ENCODE measurements at regions not wholly inside any gene's neighbourhood (a gene's known extent, or its start where the extent isn't known, plus 50 kb on each side); places are given as distances from the start of the nearest gene placed in this dataset.

- H4K20me1 ChIP-seq (ENCODE audit: insufficient read depth, low read length): no peaks in the 10 kb centered on the region
- ChIA-PET POLR2A (no interaction called here), CTCF (ENCODE audit: unreplicated experiment) (no interaction called here)
- no peaks in the 10 kb centered on the region for H3K9me3 ChIP-seq (ENCODE audit: low read length)
- no peak overlapping the region for H2AFZ ChIP-seq (ENCODE audit: low read length)
- no peaks in the 10 kb centered on the region for H3K4me1 ChIP-seq (ENCODE audit: insufficient read depth, low read length, poor library complexity, severe bottlenecking)
- no peaks in the 10 kb centered on the region for H3K36me3 ChIP-seq (ENCODE audit: insufficient read depth, low read length)
- TF ChIP-seq CTCF (conservative IDR thresholded peaks at IDR 0.05; ENCODE audit: low read length): no peak
- TF ChIP-seq EZH2phosphoT487 (IDR thresholded peaks at IDR 0.05; ENCODE audit: borderline replicate concordance, low read depth, low read length): no peak
- no peak for DNase-seq (ENCODE audit: low spot score)
- no TSS peak for BruUV-seq (replicated peaks)
- no peaks in the 10 kb centered on the region for H3K79me2 ChIP-seq (ENCODE audit: insufficient read depth, low read depth, low read length)
- no peak overlapping the region for H3K4me3 ChIP-seq (ENCODE audit: low read depth, low read length, poor library complexity, severe bottlenecking)
- no peak overlapping the region for H3K4me2 ChIP-seq (ENCODE audit: low read length)
- intact Hi-C loops (cut with micrococcal nuclease; ENCODE audit: unreplicated experiment): no loop called here
- no peaks in the 10 kb centered on the region for H3K9me2 ChIP-seq (ENCODE audit: insufficient read depth, low read length)
- no peak overlapping the region for H3K27ac ChIP-seq (ENCODE audit: low read depth, low read length, poor library complexity, severe bottlenecking)
These were observed 108.1 kb downstream of the GLRX3 start for GRCh38 chr10:130244031-130244927.

GRCh38 chr10:130244928-130245495 is 108.8 kb downstream of the GLRX3 start:
- TF ChIP-seq CTCF (conservative IDR thresholded peaks at IDR 0.05; ENCODE audit: low read length): no peak
- no peak for TF ChIP-seq EZH2phosphoT487 (IDR thresholded peaks at IDR 0.05; ENCODE audit: borderline replicate concordance, low read depth, low read length)
- BruUV-seq (replicated peaks): no TSS peak
- DNase-seq (ENCODE audit: low spot score): no peak
- no peak overlapping the region for H3K27ac ChIP-seq (ENCODE audit: low read depth, low read length, poor library complexity, severe bottlenecking)
- H3K4me3 ChIP-seq (ENCODE audit: low read depth, low read length, poor library complexity, severe bottlenecking): no peak overlapping the region
- intact Hi-C loops (cut with micrococcal nuclease; ENCODE audit: unreplicated experiment): no loop called here
- no peaks in the 10 kb centered on the region for H4K20me1 ChIP-seq (ENCODE audit: insufficient read depth, low read length)
- POLR2A ChIA-PET: no interaction called here
- H3K36me3 ChIP-seq (ENCODE audit: insufficient read depth, low read length): no peaks in the 10 kb centered on the region
- no peaks in the 10 kb centered on the region for H3K9me2 ChIP-seq (ENCODE audit: insufficient read depth, low read length)
- H3K4me1 ChIP-seq (ENCODE audit: insufficient read depth, low read length, poor library complexity, severe bottlenecking): no peaks in the 10 kb centered on the region
- CTCF ChIA-PET (ENCODE audit: unreplicated experiment): no interaction called here
- no peak overlapping the region for H2AFZ ChIP-seq (ENCODE audit: low read length)
- H3K9me3 ChIP-seq (ENCODE audit: low read length): no peaks in the 10 kb centered on the region
- no peaks in the 10 kb centered on the region for H3K79me2 ChIP-seq (ENCODE audit: insufficient read depth, low read depth, low read length)
- H3K4me2 ChIP-seq (ENCODE audit: low read length): no peak overlapping the region

- no peak overlapping the region for H3K4me3 ChIP-seq (ENCODE audit: low read depth, low read length, poor library complexity, severe bottlenecking)
- no peak overlapping the region for H3K4me2 ChIP-seq (ENCODE audit: low read length)
- H3K79me2 ChIP-seq (ENCODE audit: insufficient read depth, low read depth, low read length): no peaks in the 10 kb centered on the region
- H3K27ac ChIP-seq (ENCODE audit: low read depth, low read length, poor library complexity, severe bottlenecking): no peak overlapping the region
- DNase-seq (ENCODE audit: low spot score): no peak
- no peaks in the 10 kb centered on the region for H4K20me1 ChIP-seq (ENCODE audit: insufficient read depth, low read length)
- no peak for TF ChIP-seq EZH2phosphoT487 (IDR thresholded peaks at IDR 0.05; ENCODE audit: borderline replicate concordance, low read depth, low read length)
- no peak for TF ChIP-seq CTCF (conservative IDR thresholded peaks at IDR 0.05; ENCODE audit: low read length)
- H3K4me1 ChIP-seq (ENCODE audit: insufficient read depth, low read length, poor library complexity, severe bottlenecking): no peaks in the 10 kb centered on the region
- H3K36me3 ChIP-seq (ENCODE audit: insufficient read depth, low read length): no peaks in the 10 kb centered on the region
- BruUV-seq (replicated peaks): no TSS peak
- CTCF ChIA-PET (ENCODE audit: unreplicated experiment): no interaction called here
- intact Hi-C loops (cut with micrococcal nuclease; ENCODE audit: unreplicated experiment): no loop called here
- no peak overlapping the region for H2AFZ ChIP-seq (ENCODE audit: low read length)
- no peaks in the 10 kb centered on the region for H3K9me3 ChIP-seq (ENCODE audit: low read length)
- no peaks in the 10 kb centered on the region for H3K9me2 ChIP-seq (ENCODE audit: insufficient read depth, low read length)
- POLR2A ChIA-PET: interaction anchor here (0.6 kb wide), 1 partner anchor 28 kb away, joined by 3 read pairs; no protein-coding TSS in a partner anchor
These were observed 109.9 kb downstream of the GLRX3 start for GRCh38 chr10:130246113-130246512.
